GM18870 (cell line): ENCODE measurements at regions not wholly inside any gene's neighbourhood (a gene's known extent, or its start where the extent isn't known, plus 50 kb on each side); places are given as distances from the start of the nearest gene placed in this dataset.
A peak's percentile ranks its signal among the peaks of the same experiment; 100 is the strongest.

Source experiments
- ATAC-seq: cut with Tn5 transposase; IDR thresholded peaks from one replicate; pipeline ENCODE4 v1.9.1; 2021; ENCODE audit warnings: moderate library complexity; ENCODE audit not compliant: unreplicated experiment

DNA sequence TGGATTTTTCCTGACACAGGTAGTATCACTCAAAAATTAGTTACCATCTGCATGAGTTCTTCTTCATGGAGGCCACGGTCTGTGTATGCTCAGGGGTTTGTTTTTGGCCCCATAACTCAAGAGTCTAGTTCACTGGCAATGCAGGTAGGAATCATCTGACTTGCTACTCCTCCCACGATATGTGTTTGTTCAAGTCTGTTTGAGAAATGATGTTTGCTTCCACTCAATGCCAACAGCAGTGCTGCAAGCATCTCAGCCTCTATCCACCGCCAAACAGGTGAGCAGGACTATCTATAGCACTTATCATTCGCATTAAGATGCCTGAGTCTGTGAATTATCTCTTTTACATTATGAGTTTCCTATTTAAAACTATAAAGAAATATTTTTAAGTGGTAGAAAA, 264.8 kb upstream of the PTGER4 start:
- ATAC-seq = no peak

DNA sequence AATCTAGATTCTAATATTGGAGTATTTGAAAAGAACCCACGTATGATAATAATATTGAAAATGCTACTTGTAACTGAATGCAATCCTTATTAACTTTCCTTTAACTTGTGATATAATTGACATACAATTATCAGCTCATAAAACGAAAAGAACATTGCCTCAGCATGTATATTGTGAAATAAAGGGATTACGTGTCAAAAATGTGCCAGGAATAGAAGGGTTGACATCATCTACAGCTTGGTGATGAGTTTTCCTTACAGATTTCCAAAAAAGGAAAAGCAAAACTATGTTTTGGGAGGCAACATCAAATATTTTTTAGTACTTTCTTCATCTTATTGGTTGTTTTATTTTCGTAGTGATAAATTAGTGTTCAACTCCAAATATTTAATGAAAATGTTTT, 266.0 kb upstream of the PTGER4 start:
- no peak for ATAC-seq

DNA sequence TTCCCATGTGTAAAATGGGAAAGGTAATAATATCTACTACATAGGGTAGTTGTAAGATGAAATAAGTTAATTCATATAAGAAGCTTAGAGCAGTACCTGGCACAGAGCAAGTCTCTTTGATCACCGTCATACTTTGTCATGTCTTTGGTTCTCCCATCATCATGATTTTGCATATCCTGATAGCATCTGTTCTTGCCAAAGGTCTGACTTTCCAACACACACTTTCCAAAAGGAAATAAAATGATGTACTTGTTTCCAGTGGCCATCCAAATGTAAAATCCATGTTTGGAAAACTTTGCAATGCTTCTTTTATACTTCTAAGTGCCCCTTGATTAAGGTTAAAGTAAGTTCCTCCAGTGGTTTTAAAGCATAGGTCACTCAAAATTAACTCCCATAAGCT, 266.9 kb upstream of the PTGER4 start:
- no peak for ATAC-seq

DNA sequence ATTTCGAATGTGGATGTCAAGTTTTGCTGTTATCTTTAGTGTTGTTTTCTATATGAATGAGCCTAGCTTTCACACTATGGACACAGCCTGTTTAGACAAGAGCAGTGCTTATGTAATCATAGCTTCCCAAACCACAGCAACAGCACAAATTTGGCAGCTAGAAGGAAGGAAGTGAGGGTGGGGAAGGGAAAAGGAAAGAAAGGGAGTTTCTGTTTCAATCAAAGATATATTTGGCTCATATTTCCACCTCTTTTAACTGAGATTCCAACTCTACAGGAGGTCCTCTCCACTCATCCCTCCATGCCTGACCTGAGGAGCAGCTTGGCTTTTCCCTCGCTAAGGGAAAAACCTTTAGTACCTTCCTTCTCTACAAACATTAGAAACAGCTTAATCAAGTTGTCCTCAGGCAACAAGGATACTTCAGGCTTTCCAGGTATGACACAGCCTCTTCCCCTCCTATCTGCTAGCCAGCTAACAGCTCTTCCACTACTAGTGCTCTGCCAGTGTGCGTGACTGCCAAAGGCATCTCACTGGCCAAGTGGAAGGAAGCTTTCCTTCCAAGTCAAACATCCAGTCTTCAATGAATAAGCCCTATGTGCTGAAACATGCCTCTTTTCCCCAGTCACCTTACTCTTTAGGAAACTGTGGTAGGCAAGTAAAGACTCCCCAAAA, 268.6 kb upstream of the PTGER4 start:
- no peak for ATAC-seq

DNA sequence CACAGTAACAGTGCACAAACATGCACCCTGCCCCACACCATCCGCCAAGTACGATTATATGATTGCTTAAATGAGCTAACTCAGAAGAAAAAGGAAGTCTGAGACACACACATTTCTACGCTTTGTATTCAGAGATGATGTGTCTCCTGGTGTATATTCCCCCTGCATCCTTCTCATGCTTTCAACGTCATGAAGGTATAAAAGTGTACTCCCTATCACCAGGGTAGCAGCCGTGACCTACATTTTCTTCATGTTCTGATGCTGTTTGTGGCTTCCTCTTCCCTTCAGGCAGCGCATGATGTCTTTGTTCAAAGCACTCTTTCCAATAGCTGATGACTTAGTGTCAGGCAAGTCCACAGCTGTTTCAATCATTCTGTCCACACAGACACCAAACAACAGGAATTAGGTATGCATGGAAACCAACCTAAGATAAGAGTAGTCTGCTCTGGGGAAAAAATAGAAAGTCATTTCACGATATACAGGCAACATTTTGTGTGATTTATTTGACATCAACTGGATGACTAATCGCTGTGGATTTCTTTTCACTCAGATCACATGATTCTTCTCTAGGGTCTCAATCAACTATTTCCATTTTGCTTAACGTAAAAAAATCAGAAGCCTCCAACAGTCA, 269.4 kb upstream of the PTGER4 start:
- no peak for ATAC-seq

DNA sequence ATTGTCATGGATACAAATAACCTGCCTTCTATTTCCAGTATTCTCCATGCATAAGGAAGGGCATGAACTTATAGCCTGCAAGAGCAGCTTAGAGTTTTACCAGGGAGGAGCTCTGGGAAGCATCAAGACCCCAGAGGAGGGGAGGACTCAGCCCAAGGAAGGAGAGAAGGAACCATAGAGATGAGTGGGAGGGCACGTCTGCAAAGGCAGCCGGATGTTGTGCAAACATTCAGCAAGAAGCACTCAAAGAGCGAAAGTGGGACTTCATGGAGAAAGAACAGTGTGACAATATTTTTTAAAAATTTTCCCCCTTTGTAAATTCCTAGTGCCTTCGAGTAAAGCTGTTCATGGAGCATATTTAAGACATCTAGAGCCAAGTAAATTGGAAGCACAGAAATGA, 270.1 kb upstream of the PTGER4 start:
- no peak for ATAC-seq

DNA sequence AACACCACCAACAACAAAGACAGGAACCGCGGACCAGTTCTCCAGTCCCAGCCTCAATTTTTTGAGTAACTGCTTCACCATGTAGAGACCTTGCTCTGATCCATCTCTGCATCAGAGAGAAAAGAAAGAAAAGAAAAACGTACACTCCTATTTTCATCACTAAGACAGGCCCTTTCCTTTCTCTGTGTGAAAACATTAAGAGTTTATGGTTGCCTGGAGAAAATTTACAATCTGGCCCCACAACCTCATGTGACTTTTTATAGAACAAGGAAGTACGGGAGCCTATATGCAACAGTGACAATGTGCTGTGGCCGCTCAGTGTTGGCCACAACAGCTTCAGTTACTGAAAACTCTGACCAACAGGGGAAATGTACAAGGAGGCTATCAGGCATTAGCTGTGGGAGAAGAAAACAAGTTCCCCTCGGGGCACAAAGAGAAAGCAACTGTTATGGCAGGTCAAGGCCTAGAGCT, 272.9 kb upstream of the PTGER4 start:
- ATAC-seq = no peak

DNA sequence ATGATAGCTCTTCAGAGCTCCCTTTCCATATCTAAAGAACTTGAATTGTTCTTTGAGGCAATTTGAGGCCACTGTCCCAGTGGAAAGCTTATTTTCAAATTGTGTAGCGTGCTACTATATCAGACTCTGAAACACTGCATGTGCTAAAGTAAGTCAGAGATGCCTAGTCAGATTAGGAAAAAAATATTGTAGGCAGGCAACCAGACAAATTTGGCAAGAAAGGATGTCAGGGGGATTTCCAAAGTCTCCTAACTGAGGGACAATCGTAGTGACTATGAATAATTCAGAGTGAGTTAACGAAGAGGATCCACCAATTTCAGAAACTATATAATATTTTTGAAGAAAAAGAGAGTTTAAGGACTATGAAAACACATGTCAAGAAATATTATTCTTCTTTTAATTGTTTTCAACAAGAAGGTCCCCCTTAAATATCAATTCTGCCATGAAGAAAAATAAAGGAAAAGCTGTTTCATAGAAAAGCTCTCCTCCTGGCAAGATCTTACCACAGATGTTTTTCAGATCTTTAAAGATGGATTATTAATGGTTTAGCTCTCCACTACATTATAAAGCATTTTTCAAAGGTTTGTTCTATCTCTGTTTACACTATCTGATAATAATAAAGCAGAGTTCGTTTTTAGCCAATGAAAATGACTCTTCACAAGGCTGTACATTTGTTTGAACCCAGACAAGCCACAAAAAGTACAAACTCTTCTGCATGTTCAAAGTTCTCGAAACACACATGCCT, 273.5 kb upstream of the PTGER4 start:
- no peak for ATAC-seq

DNA sequence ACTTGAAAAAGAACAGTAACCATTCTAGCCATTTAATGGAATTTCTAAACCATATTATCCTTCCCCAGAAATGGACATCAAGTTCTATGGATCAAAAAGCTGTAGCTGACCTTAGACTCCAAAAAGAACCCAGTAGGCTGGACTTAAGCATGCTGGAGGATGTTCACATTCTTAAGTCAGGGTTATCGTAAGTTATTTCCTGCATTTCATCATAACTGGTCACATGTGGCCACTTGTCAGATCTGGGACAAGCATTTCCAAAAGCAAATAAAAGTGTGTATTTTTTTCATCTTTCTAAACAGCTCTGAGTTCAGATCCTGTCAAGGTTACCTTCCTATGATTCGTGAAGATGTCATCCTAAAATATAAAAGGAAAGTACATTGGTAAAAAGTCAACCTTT, 274.5 kb upstream of the PTGER4 start:
- no peak for ATAC-seq

DNA sequence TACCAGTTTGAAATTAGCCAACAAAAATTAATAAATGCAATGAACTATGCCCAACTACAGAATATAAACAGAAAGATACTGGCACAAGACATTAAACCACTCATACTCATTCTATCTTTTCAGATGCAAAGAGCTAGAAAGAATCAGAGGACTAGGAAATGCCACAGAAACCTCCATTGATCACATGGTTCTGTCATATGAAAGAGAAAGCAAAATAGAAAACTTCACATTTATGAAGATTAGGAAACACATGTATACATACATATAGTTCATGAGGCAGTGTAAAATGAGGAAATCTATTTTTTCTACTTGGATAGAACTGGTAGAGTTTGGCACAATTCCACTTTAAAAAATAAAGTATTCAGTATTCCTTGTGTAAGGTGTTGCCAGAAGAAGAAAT, 275.1 kb upstream of the PTGER4 start:
- ATAC-seq = peak; percentile 75

DNA sequence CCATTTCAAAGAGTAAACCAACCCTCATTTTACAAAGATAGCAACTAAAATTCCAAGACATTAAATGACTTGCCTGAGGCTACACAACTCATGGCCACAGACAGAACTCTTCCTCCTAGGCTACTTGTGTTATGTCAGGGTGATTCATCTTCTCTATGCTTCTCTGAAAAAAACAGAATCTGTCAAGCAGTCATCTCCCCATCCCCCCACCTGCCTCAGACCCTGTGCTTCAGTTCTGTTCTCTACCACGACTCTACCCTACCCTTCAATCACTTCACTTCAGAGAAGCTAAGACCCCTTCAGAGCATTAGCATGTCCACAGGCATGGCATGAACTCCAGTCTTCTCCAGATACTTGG, 277.7 kb upstream of the PTGER4 start:
- no peak for ATAC-seq

DNA sequence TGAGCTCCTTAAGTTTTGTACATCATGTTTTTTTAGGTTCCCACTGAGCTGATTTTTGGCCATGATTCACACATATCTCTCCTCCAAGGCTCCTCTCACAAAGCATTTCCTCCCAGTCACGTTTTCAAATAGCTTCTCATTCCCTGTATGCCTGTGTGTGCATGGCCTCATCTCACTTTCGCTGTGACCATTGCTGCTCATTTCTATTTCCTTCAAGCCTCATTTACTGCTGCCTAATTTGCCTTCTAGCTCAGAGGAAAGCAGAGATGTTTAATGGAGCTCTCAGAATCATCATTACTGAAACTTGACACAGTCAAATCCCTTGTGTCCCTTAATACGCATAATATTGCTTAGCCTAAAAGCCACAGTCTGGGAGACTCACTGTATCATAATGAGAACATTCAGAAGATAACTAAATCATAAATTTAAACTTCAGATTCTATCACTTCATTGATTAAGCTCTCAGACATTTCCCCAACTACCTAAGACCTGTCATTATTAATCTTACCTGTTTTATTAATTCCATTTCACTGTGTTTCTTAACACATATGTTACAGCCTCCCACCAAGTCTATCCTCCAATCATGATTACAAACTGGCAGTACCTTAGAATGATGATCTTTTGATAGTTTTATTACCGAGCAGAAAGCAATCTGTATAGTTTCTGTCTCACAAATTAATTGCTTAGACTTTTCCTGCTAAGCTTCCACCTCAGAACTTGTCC, 278.3 kb upstream of the PTGER4 start:
- peak; percentile 59 for ATAC-seq

DNA sequence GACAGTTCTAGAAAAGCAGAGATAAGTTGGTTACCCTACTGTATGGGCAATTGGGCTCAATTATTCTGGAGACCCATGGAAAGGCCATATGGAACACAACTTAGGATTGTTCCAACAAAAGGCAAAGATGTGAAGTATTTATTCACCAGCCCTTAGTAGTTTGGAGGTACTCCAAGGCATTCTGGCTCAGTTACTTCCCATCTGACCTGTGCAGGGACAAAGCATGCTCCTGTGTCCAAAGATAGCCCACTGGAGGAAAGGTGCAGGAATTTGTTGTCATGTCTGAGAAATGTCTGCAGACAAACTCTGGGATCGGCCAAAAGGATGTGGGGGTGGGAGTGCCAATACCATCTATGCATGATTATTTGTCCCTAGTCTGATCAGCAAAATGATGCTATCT, 279.5 kb upstream of the PTGER4 start:
- ATAC-seq = no peak

DNA sequence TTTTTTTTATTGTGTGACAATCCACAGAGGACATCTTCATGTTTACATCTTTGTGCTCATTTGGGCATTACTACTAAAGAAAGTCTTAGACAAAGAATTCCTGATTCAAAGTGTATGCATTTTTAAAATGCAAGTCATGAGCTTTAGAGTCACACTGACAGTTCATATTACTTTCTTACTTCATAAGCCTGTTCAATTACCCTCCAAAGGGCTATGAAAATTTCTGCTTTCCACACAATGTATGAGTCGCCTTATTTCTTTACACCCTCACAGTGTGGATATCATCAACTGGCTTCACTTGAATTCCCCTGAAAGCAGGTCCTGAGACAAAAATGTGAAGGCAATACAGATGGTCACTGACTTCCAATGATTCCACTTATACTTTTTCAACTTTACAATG, 280.4 kb upstream of the PTGER4 start:
- ATAC-seq = no peak

DNA sequence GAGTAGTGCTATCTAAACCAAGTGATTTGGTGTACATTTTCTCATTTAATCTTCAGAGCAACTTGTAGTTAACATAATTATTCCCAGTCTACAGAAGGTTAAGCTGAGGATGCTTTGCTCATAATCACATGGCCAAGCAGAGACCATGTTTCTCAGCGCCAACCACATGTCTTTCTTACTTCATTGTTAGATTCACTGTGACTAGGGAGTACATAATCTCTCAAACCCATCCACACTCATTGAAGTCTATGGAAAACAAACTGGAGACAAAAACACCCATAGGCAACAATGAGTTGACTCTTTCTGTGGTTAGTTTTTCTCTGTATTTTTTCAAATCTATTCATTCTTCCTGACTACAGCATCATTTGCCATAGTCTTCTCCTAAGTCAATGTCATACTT, 281.7 kb upstream of the PTGER4 start:
- no peak for ATAC-seq

DNA sequence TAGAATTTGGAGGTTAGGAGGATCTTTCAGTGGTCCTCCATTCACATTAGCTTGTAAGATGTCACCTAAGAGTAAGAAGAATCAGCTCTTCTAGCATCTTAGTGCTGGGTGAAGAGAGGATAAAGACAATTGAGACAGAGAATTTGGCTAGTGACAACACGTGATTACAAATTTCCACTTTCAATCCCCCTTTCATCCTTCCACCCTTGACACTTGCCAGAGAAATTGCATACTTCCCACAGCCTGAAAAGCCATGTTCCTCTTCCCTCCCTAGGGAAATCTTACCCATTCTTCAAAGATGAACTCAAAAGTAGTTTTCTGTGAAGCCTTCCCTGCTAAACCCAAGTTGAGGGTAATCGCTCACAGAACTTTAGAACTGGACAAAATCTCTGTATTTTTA, 282.6 kb upstream of the PTGER4 start:
- ATAC-seq = no peak

DNA sequence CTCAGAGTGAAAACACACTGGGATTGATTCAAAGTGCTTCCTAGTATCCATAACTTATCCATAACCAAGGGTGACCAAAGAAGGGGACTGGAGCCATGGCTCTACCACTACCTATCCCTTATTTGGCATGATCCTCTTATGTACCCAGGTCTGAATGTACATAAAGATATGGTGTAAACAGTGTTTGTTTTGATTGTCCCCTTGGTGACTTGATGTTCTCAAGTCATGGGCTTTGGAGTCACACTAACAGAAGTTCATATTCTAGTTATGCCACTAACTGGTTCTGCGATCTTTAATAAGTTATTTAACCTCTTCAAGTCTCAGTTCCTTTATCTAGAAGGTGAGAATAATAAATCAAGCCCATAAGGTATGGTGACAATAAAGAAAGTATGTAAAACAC, 283.4 kb upstream of the PTGER4 start:
- ATAC-seq = no peak

DNA sequence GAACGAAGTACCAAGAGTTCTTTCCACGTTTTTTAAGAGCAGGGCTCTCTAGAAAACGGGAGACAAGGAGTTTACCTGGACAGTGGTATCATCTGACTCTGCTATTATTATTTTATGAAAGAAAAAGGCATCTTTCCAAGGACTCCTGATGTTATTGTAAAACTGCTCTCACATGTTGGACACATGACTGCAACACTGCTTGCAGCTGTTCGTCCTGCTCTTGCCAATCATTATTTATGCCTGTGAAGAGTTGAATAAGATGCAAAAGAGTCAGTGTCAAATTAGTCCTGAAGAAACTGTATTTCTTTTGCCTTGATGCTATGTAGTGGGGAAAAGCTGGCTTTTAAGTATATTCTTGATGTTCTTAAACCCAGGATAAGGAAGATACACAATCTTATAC, 284.5 kb upstream of the PTGER4 start:
- no peak for ATAC-seq

DNA sequence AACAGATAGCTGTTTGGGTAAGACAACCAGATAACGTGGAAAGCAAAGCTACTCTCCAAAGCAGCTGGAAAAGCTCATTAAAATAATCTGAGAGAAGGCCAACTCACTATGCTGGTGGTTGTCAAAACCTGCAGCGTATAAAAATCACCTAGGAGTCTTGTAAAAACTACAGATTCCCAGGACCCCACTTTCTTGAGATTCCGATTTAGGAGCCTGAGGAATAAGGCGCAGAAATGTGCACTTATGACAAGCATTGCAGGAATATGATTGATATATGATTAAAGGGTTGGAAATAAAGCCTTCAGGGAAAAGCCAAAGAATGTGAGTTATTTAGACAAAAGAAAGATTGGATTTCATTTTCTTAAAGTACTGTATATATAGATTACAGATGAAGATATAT, 285.0 kb upstream of the PTGER4 start:
- no peak for ATAC-seq

DNA sequence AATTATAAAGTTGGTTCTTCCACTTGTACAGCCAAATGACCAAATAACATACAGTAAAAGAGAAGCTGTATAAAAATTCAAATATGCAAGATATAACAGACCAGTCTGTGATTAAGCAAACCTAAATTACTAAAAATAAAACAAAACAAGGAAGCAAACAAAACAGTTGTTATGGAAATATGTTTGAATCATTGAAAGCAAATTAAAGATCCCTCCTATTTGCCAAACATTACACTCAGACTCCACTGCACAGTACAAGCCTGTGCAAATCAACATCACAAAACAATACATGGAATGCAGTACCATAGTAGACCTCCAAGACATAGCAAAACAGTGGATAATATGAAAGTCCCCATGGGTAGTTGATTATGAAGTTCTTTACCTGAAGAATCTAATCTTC, 288.1 kb upstream of the PTGER4 start:
- ATAC-seq = no peak

DNA sequence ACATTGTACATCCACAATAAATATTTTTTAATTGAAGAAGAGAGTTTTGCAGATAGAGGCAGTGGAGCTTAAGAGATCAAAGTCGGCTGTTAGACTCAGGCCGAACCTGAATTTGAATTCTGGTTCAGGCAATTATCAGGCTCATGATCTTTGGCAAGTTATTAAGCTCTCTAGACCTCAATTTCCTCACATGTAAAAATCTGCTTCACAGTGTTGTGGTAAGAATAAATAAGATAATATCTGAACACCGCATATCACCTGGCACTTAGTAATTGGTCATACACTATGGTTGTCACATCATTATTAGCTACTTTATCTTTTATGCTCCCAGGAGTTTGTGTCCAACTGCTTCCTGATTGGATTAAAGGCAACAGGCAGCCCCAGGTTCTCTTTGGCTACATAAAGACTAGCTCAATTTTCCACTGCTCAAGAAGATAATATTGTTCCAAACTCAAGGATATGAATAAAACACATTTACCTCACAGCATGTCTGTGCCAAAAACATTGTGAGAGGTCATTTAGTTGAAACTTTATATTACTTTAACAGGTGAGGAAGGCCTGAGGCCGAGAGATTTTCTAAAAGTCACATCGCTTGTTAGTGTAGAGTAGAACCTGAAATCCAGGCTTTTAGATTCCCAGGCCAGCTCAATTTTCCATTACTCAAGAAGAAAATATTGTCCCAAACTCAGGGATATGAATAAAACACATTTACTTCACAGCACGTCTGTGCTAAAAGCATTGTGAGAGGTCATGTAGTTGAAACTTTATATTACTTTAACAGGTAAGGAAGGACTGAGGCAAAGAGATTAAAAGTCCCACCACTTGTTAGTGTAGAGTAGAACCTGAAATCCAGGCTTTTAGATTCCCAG, 289.2 kb upstream of the PTGER4 start:
- ATAC-seq = no peak
